Stimulated activated memory B cell treated with anti-CD40 and anti-IgM and Interleukin-4, amounts not matched to agents 10 μg/mL and 1 μg/mL and 100 μg/mL, for 72 hours (primary cell): ENCODE measurements at regions not wholly inside any gene's neighbourhood (a gene's known extent, or its start where the extent isn't known, plus 50 kb on each side); places are given as distances from the start of the nearest gene placed in this dataset.

Experiments used
- ATAC-seq: fragments of 150-1000 bp; cut with Tn5 transposase; 2 replicates; pipeline ENCODE4 v1.10.0; 2021
- H3K27ac Mint-ChIP-seq: one replicate; pipeline ENCODE4 v1.8.0; 2022; ENCODE audit warnings: mild to moderate bottlenecking, mixed read lengths
- H3K27me3 Mint-ChIP-seq: one replicate; pipeline ENCODE4 v1.8.0; 2022; ENCODE audit warnings: mixed read lengths
- H3K36me3 Mint-ChIP-seq: one replicate; pipeline ENCODE4 v1.8.0; 2022; ENCODE audit warnings: mixed read lengths
- H3K4me1 Mint-ChIP-seq: one replicate; pipeline ENCODE4 v1.8.0; 2022; ENCODE audit warnings: mixed read lengths
- H3K4me3 Mint-ChIP-seq: one replicate; pipeline ENCODE4 v1.8.0; 2022; ENCODE audit warnings: mild to moderate bottlenecking, moderate library complexity, mixed read lengths
- H3K9me3 Mint-ChIP-seq: one replicate; pipeline ENCODE4 v1.8.0; 2022; ENCODE audit warnings: mixed read lengths

- H3K27me3 Mint-ChIP-seq: peaks cover 7% of the 10 kb centered on the region
Measured at GRCh38 chr9:90340421-90340820, 302.2 kb downstream of the DIRAS2 start.

DNA sequence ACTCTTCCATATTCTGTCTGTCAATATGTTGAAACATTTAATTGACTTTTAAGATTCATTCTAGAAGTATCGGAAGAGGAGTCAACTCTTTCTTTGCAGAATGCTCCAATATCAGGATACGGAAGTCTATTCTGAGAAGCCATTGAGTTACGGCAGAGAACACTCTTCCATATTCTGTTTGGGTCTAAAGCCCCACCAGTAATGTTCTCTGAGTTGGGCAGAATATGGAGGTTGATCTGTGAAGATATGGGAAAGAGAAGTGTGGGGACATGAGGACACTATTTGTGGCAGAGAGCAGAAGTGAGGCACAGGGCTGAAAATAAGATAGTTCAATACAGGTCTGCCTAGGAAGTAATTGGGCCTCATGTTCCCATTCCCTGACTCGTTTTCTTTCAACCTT lies 300.0 kb downstream of the DIRAS2 start:
- ATAC-seq: no peak
- Mint-ChIP-seq H3K4me3 (no peak overlapping the region), H3K27me3 (peaks cover 27% of the 10 kb centered on the region)

More at GRCh38 chr9:90340421-90340820, 302.2 kb downstream of the DIRAS2 start:
- no peak for ATAC-seq
- no peak overlapping the region for H3K4me3 Mint-ChIP-seq
- no peaks in the 10 kb centered on the region for H3K4me1 Mint-ChIP-seq
- no peaks in the 10 kb centered on the region for H3K9me3 Mint-ChIP-seq
- no peaks in the 10 kb centered on the region for H3K36me3 Mint-ChIP-seq
- H3K27ac Mint-ChIP-seq: no peak overlapping the region

DNA sequence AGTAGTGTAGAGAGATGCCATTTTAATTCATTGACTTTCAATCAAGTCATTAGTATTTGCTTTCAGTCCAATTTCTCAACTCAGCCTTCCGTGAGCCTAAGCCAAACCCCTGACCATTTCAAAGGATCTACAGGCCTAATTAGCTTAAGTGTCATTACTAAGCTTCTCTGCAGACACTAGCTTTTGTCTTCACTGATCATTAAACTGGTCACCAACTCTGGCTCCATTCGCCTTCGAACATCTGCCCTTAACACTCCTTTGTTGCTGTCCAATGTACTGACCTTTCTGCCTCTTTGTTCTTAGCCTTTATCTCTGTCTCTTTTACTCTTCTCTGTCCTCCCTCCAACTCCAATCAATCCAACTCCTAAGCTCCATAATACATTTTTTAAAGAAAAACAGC lies 299.3 kb downstream of the DIRAS2 start:
- H3K9me3 Mint-ChIP-seq: no peaks in the 10 kb centered on the region
- H3K27me3 Mint-ChIP-seq: peaks cover 35% of the 10 kb centered on the region
- H3K27ac Mint-ChIP-seq: no peak overlapping the region
- no peak for ATAC-seq
- H3K36me3 Mint-ChIP-seq: no peaks in the 10 kb centered on the region
- H3K4me3 Mint-ChIP-seq: no peak overlapping the region
- no peaks in the 10 kb centered on the region for H3K4me1 Mint-ChIP-seq

More for the DNA sequence above, 300.0 kb downstream of the DIRAS2 start:
- Mint-ChIP-seq H3K4me1 (no peaks in the 10 kb centered on the region), H3K9me3 (no peaks in the 10 kb centered on the region), H3K27ac (no peak overlapping the region), H3K36me3 (no peaks in the 10 kb centered on the region)

DNA sequence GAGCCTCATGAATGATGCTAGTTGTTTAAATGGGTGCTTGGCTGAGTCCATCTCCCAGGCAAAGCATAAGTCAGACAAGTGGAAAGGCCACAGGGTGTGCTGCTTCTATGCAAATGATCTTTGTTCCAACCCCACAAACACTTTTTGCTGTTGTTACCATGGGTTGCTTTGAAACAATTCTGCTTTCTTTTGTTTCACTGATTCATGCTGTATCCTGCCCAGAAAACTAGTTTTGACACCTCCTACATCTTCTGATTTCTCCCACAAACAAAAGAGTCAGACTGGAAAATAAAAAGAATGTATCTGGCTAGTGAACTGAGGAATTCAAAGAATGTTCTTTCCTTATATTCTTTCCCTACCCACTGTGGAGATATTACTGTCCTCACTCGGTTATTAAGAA lies 298.6 kb downstream of the DIRAS2 start:
- H3K4me1 Mint-ChIP-seq: no peaks in the 10 kb centered on the region
- peaks cover 41% of the 10 kb centered on the region for H3K27me3 Mint-ChIP-seq
- no peaks in the 10 kb centered on the region for H3K9me3 Mint-ChIP-seq
- no peak overlapping the region for H3K4me3 Mint-ChIP-seq
- no peak overlapping the region for H3K27ac Mint-ChIP-seq
- no peak for ATAC-seq
- H3K36me3 Mint-ChIP-seq: no peaks in the 10 kb centered on the region

- no peaks in the 10 kb centered on the region for H3K9me3 Mint-ChIP-seq
- H3K27me3 Mint-ChIP-seq: peaks cover 40% of the 10 kb centered on the region
- no peak overlapping the region for H3K27ac Mint-ChIP-seq
- no peak for ATAC-seq
- H3K4me3 Mint-ChIP-seq: no peak overlapping the region
- H3K4me1 Mint-ChIP-seq: no peaks in the 10 kb centered on the region
- no peaks in the 10 kb centered on the region for H3K36me3 Mint-ChIP-seq
Measured at GRCh38 chr9:90365666-90366065, 277.0 kb downstream of the DIRAS2 start.

- Mint-ChIP-seq H3K4me1 (no peaks in the 10 kb centered on the region), H3K9me3 (no peaks in the 10 kb centered on the region), H3K27ac (no peak overlapping the region), H3K27me3 (peaks cover 40% of the 10 kb centered on the region), H3K4me3 (no peak overlapping the region), H3K36me3 (no peaks in the 10 kb centered on the region)
- no peak for ATAC-seq
Measured at GRCh38 chr9:90368241-90368640, 274.4 kb downstream of the DIRAS2 start.

DNA sequence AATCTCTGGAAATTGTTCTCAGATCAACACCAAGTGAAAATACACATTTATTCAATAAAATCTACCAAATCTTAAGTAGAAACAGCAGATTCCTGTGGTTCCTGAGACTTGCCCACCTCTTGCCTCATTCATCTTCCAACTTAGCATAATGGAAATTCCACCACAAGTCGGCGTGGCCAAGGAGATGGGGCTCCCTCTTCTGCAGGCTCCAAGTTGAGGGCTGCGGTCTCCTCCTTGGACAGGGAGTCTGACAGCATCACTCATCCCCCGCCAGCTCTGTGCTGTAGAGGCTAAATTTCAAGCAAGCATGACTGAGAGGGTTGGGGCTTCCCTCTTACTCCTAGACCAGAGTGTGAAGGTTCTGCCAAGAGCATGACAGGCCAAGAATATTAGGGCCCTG lies 273.7 kb downstream of the DIRAS2 start:
- no peak overlapping the region for H3K27ac Mint-ChIP-seq
- no peaks in the 10 kb centered on the region for H3K36me3 Mint-ChIP-seq
- no peak overlapping the region for H3K4me3 Mint-ChIP-seq
- ATAC-seq: no peak
- no peaks in the 10 kb centered on the region for H3K9me3 Mint-ChIP-seq
- no peaks in the 10 kb centered on the region for H3K4me1 Mint-ChIP-seq
- H3K27me3 Mint-ChIP-seq: peaks cover 40% of the 10 kb centered on the region

- peaks cover 45% of the 10 kb centered on the region for H3K27me3 Mint-ChIP-seq
- no peaks in the 10 kb centered on the region for H3K4me1 Mint-ChIP-seq
- no peaks in the 10 kb centered on the region for H3K36me3 Mint-ChIP-seq
- H3K4me3 Mint-ChIP-seq: no peak overlapping the region
- H3K9me3 Mint-ChIP-seq: no peaks in the 10 kb centered on the region
- H3K27ac Mint-ChIP-seq: no peak overlapping the region
- ATAC-seq: no peak
Measured at GRCh38 chr9:90379771-90380170, 262.9 kb downstream of the DIRAS2 start.

GRCh38 chr9:90385146-90385545 lies 257.5 kb downstream of the DIRAS2 start:
- Mint-ChIP-seq H3K4me3 (no peak overlapping the region), H3K4me1 (no peaks in the 10 kb centered on the region), H3K27me3 (peaks cover 38% of the 10 kb centered on the region), H3K27ac (no peak overlapping the region), H3K9me3 (no peaks in the 10 kb centered on the region), H3K36me3 (no peaks in the 10 kb centered on the region)
- no peak for ATAC-seq

DNA sequence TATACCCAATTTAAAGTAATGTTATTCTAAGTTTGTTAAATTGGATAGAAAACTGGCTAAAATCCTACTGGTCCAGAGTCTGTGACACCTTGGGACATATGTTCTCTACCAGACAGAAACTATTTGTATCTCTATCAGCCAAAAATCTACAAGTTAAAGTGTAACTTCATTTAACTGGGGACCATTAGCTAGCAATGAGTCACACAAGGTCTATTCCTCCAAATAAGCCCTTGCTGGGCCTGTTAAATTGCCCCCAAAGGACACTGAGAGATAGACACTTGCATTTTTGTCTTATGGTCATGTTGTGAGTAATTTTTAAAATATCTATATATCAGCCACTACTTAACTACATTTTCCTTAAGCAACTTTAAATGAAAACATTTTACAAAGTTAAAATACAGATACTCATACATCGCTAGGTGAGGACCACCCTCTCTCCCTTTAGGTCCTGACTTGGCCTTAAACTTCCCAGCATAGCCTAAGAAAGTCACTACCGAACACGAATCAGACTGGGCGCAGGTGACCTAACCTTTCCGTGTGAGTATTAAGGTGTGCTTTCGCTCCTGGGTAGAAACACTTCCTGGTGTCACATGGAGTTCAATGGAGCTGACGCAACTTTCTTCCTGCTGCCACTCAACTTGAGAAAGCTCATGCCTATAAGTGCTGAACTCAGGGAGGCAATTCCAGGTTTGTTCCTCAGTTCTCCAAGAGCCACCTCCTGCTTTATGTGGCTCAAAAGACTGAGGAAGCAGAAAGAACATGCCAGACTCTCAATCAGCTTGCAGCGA lies 249.1 kb downstream of the DIRAS2 start:
- Mint-ChIP-seq H3K9me3 (no peaks in the 10 kb centered on the region), H3K4me3 (no peak overlapping the region), H3K27me3 (peaks cover 34% of the 10 kb centered on the region), H3K36me3 (no peaks in the 10 kb centered on the region), H3K27ac (no peak overlapping the region), H3K4me1 (no peaks in the 10 kb centered on the region)
- ATAC-seq: no peak

- no peak overlapping the region for H3K27ac Mint-ChIP-seq
Measured at GRCh38 chr9:90394871-90395270, 247.8 kb downstream of the DIRAS2 start.

GRCh38 chr9:90400091-90400490 lies 242.5 kb downstream of the DIRAS2 start:
- no peak overlapping the region for H3K4me3 Mint-ChIP-seq
- peaks cover 54% of the 10 kb centered on the region for H3K27me3 Mint-ChIP-seq
- H3K36me3 Mint-ChIP-seq: no peaks in the 10 kb centered on the region
- ATAC-seq: no peak
- no peak overlapping the region for H3K27ac Mint-ChIP-seq
- H3K4me1 Mint-ChIP-seq: no peaks in the 10 kb centered on the region
- H3K9me3 Mint-ChIP-seq: no peaks in the 10 kb centered on the region

More at GRCh38 chr9:90394871-90395270, 247.8 kb downstream of the DIRAS2 start:
- ATAC-seq: no peak
- Mint-ChIP-seq H3K27me3 (peaks cover 29% of the 10 kb centered on the region), H3K36me3 (no peaks in the 10 kb centered on the region), H3K4me3 (no peak overlapping the region), H3K9me3 (no peaks in the 10 kb centered on the region), H3K4me1 (no peaks in the 10 kb centered on the region)

DNA sequence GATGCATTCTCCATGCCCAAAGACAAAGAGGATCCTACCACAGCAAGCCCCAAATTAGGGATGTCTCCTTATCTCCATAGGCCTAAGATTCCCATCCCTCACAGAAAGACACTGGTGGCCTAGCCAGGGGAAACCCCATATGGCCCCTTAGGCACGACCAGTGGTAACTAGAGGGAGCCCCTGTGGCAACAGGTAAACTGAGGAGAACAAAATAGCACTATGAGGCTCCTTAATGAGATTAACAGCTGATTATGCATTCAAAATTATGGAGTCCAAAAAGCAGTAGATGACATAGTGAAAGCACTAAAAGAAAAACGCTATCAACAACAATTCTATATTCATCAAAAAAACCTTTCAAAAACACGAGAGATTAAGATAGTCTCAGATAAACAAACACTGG lies 234.0 kb downstream of the DIRAS2 start:
- ATAC-seq: no peak
- Mint-ChIP-seq H3K4me3 (no peak overlapping the region), H3K9me3 (peaks cover 10% of the 10 kb centered on the region), H3K4me1 (no peaks in the 10 kb centered on the region), H3K27me3 (peaks cover 14% of the 10 kb centered on the region), H3K27ac (no peak overlapping the region), H3K36me3 (no peaks in the 10 kb centered on the region)

DNA sequence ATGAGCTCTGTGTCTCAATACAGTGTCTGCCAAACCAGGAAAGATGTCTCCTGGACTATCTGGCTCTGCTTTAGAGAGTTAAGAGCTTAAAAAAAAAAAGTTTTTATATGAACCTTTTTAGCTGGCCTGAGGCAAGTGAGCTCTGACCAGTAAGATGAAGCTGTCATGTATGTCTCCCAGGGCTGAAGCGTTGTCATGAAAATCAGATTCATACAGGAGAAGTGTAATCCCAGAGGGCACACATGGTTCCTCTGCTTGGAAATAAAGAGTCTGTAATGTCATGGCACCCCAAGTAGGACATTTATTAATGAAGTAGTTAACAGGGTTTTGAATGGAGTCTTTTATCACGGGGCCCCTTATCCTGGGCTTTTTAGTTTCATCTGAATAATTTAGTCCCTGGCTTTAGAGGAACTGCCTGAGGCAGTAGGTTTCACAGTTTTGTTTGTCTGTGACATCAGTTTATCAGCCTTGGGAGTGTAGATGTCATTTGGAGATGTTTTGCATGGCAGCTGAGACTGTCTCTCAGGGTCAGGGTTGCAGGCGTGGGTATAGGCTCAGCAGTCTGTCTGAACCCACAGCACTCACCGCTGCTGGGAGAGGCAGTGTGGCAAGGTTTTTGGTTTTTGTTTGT lies 223.3 kb downstream of the DIRAS2 start:
- no peak overlapping the region for H3K27ac Mint-ChIP-seq
- no peaks in the 10 kb centered on the region for H3K36me3 Mint-ChIP-seq
- no peak overlapping the region for H3K4me3 Mint-ChIP-seq
- no peak for ATAC-seq
- H3K9me3 Mint-ChIP-seq: no peaks in the 10 kb centered on the region
- H3K27me3 Mint-ChIP-seq: no peaks in the 10 kb centered on the region
- H3K4me1 Mint-ChIP-seq: no peaks in the 10 kb centered on the region

DNA sequence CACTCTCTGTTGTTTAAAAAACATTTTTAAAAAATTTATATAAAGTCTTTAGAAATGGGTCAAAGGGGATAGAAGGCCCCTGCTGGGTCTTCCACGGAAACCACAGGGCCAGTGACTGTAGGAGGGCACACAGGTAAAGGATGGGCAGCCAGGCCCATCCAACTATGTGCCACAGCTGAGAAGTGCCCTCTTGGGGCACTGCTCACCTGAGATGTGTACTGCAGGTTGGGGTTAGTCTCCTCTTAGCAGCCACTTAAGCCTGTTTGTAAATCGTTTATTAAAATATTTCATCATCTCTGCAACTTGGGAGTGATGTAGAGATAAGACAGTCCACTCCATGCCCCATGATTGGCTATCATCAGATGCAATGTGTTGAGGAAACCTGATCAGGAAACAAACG lies 222.4 kb downstream of the DIRAS2 start:
- Mint-ChIP-seq H3K4me1 (no peaks in the 10 kb centered on the region), H3K4me3 (no peak overlapping the region), H3K36me3 (no peaks in the 10 kb centered on the region), H3K27ac (no peak overlapping the region), H3K27me3 (no peaks in the 10 kb centered on the region), H3K9me3 (no peaks in the 10 kb centered on the region)
- no peak for ATAC-seq
